ENCODE measurements at regions not wholly inside any gene's neighbourhood (a gene's known extent, or its start where the extent isn't known, plus 50 kb on each side); places are given as distances from the start of the nearest gene placed in this dataset.

DNA sequence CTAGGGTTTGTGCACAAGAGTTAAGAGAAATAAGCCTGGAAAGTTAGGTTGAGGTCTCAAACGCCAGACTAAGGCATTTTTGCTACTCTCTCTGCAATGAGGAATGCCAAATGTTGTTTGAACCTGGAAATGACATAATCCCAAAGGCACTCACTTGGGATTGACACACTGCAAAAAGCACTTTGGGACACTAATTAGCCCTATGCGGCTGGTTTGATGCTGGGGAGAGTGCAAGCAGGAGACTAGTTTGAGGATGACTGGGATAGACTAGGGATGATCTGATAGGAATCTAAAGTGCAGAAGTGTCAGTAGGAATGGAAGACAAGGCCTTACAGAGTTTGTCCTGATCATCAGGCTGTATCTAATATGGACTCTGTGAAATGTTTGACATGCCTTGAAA lies 469.0 kb downstream of the SLC4A3 start:
- WGBS (ENCODE audit: insufficient coverage, low coverage, missing lambda C conversion rate): 0% methylated on average over 1 of the region's 2 CpGs
- no peak overlapping the region for H3K4me3 ChIP-seq
- no peak overlapping the region for H3K27ac ChIP-seq (ENCODE audit: extremely low read depth, low read depth, low read length)
- H2AFZ ChIP-seq (ENCODE audit: low read depth, low read length): no peak overlapping the region
- H3K9ac ChIP-seq (ENCODE audit: insufficient read depth in 1 of 2, low read depth in 2 of 2, low read length in 2 of 2): no peak overlapping the region
- in situ Hi-C loops (cut with MboI) (no loop called here), intact Hi-C loops (cut with micrococcal nuclease) (no loop called here)
- H3K9me3 ChIP-seq (replicated peaks; ENCODE audit: control insufficient read depth, insufficient read depth, low read depth, low read length): no peaks in the 10 kb centered on the region
- no peaks in the 10 kb centered on the region for H3K27me3 ChIP-seq (ENCODE audit: control insufficient read depth in 2 of 2, insufficient read depth in 2 of 2, low read length in 2 of 2)
- H4K20me1 ChIP-seq (replicated peaks; ENCODE audit: control insufficient read depth, insufficient read depth, low read length): no peaks in the 10 kb centered on the region
- H3K4me1 ChIP-seq (replicated peaks in 1 of 2; ENCODE audit: control insufficient read depth in 2 of 2, insufficient read depth in 2 of 2, low read length in 2 of 2): no peaks in the 10 kb centered on the region
- TF ChIP-seq ATF1 (CRISPR knock-in tag; IDR thresholded peaks at IDR 0.05) (no peak), ATF1 (tag; IDR thresholded peaks at IDR 0.05) (no peak), ZNF77 (CRISPR knock-in tag; IDR thresholded peaks at IDR 0.05) (no peak), HDAC2 (IDR thresholded peaks at IDR 0.05) (no peak), KLF1 (tag; IDR thresholded peaks at IDR 0.05) (no peak)
- TF ChIP-seq, protein P1, sequence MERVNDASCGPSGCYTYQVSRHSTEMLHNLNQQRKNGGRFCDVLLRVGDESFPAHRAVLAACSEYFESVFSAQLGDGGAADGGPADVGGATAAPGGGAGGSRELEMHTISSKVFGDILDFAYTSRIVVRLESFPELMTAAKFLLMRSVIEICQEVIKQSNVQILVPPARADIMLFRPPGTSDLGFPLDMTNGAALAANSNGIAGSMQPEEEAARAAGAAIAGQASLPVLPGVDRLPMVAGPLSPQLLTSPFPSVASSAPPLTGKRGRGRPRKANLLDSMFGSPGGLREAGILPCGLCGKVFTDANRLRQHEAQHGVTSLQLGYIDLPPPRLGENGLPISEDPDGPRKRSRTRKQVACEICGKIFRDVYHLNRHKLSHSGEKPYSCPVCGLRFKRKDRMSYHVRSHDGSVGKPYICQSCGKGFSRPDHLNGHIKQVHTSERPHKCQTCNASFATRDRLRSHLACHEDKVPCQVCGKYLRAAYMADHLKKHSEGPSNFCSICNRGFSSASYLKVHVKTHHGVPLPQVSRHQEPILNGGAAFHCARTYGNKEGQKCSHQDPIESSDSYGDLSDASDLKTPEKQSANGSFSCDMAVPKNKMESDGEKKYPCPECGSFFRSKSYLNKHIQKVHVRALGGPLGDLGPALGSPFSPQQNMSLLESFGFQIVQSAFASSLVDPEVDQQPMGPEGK (CRISPR knock-in tag; IDR thresholded peaks at IDR 0.05; ENCODE audit: borderline replicate concordance): no peak
- ChIA-PET CTCF (ENCODE audit: low intra/inter-chr PET ratio) (no interaction called here), POLR2A (no interaction called here)
- BruUV-seq (replicated peaks): no TSS peak
- H3K36me3 ChIP-seq (ENCODE audit: control insufficient read depth, insufficient read depth, low read length): no peaks in the 10 kb centered on the region
- DNase-seq (ENCODE audit: extremely low read depth in 1 of 4, low spot score in 3 of 4): no peak
- H3K9me1 ChIP-seq (ENCODE audit: control insufficient read depth, insufficient read depth, low read length): no peaks in the 10 kb centered on the region
- no peak for FAIRE-seq
- no peaks in the 10 kb centered on the region for H3K79me2 ChIP-seq (ENCODE audit: control insufficient read depth, insufficient read depth, low read length)
- ATAC-seq: no peak
- H3K4me2 ChIP-seq (ENCODE audit: insufficient read depth, low read length): no peak overlapping the region

DNA sequence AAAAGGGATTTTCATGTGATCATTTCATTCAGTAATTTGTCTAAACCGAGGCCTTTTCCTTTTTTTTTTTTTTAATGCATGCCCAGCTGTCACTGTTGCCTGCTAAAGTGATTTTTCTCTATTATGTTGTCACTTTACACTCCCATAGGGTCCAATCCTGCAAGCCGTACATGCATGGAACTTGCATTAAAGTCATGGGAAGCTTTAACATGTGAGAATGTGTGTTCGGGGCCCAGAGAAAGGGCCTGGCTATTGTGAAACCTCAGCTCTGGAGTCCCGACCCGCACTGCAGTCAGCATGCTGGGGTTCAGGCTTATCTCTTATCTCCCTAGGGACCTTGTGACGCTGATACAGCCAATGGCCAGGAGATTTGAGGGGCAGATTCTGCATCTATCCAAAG lies 474.6 kb downstream of the SLC4A3 start:
- WGBS (ENCODE audit: insufficient coverage, low coverage, missing lambda C conversion rate): 0% methylated on average over 6 of the region's 6 CpGs
- in situ Hi-C loops (cut with MboI) (no loop called here), intact Hi-C loops (cut with micrococcal nuclease) (no loop called here)
- no peak overlapping the region for H3K27ac ChIP-seq (ENCODE audit: extremely low read depth, low read depth, low read length)
- no peak overlapping the region for H3K4me2 ChIP-seq (ENCODE audit: insufficient read depth, low read length)
- no peaks in the 10 kb centered on the region for H3K79me2 ChIP-seq (ENCODE audit: control insufficient read depth, insufficient read depth, low read length)
- H4K20me1 ChIP-seq (replicated peaks; ENCODE audit: control insufficient read depth, insufficient read depth, low read length): no peaks in the 10 kb centered on the region
- peaks cover 0 to under 1% of the 10 kb centered on the region in 2 experiments; a peak in 1 of 5 replicates for H3K4me1 ChIP-seq (replicated peaks in 1 of 2; ENCODE audit: control insufficient read depth in 2 of 2, insufficient read depth in 2 of 2, low read length in 2 of 2)
- no peaks in the 10 kb centered on the region for H3K9me1 ChIP-seq (ENCODE audit: control insufficient read depth, insufficient read depth, low read length)
- H2AFZ ChIP-seq (ENCODE audit: low read depth, low read length): no peak overlapping the region
- H3K4me3 ChIP-seq: no peak overlapping the region
- H3K9me3 ChIP-seq (replicated peaks; ENCODE audit: control insufficient read depth, insufficient read depth, low read depth, low read length): no peaks in the 10 kb centered on the region
- H3K27me3 ChIP-seq (ENCODE audit: control insufficient read depth in 2 of 2, insufficient read depth in 2 of 2, low read length in 2 of 2): no peaks in the 10 kb centered on the region
- TF ChIP-seq GATA2 (CRISPR knock-in tag; IDR thresholded peaks at IDR 0.05) (no peak), ZBTB7A (IDR thresholded peaks at IDR 0.05; ENCODE audit: borderline replicate concordance, control insufficient read depth, low read depth, low read length) (no peak)
- TF ChIP-seq, protein P2, sequence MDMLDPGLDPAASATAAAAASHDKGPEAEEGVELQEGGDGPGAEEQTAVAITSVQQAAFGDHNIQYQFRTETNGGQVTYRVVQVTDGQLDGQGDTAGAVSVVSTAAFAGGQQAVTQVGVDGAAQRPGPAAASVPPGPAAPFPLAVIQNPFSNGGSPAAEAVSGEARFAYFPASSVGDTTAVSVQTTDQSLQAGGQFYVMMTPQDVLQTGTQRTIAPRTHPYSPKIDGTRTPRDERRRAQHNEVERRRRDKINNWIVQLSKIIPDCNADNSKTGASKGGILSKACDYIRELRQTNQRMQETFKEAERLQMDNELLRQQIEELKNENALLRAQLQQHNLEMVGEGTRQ (CRISPR knock-in tag; IDR thresholded peaks at IDR 0.05): 0 out of 2 replicates have a peak, but pooled peaks have one; percentile 10
- ATAC-seq (no peak), FAIRE-seq (no peak), DNase-seq (ENCODE audit: extremely low read depth in 1 of 4, low spot score in 3 of 4) (no peak)
- no TSS peak for BruUV-seq (replicated peaks)
- ChIA-PET POLR2A (no interaction called here), CTCF (ENCODE audit: low intra/inter-chr PET ratio) (no interaction called here)
- no peaks in the 10 kb centered on the region for H3K36me3 ChIP-seq (ENCODE audit: control insufficient read depth, insufficient read depth, low read length)
- H3K9ac ChIP-seq (ENCODE audit: insufficient read depth in 1 of 2, low read depth in 2 of 2, low read length in 2 of 2): no peak overlapping the region

All from K562 (cell line).